ENCODE measurements at regions not wholly inside any gene's neighbourhood (a gene's known extent, or its start where the extent isn't known, plus 50 kb on each side); places are given as distances from the start of the nearest gene placed in this dataset.

- ChIA-PET POLR2A (no interaction called here), CTCF (no interaction called here)
- TF ChIP-seq BHLHE40 (IDR thresholded peaks at IDR 0.05; ENCODE audit: borderline replicate concordance) (no peak), FOXM1 (IDR thresholded peaks at IDR 0.05; ENCODE audit: borderline replicate concordance) (no peak), NFRKB (IDR thresholded peaks at IDR 0.05) (no peak), TARDBP (IDR thresholded peaks at IDR 0.05) (no peak), L3MBTL2 (conservative IDR thresholded peaks at IDR 0.05) (no peak), ELF4 (IDR thresholded peaks at IDR 0.05) (no peak), LEF1 (IDR thresholded peaks at IDR 0.05; ENCODE audit: borderline replicate concordance) (no peak), FOXA1 (IDR thresholded peaks at IDR 0.05) (no peak), HDGF (IDR thresholded peaks at IDR 0.05; ENCODE audit: borderline replicate concordance) (no peak), ZNF384 (IDR thresholded peaks at IDR 0.05) (no peak), CTBP1 (IDR thresholded peaks at IDR 0.05; ENCODE audit: borderline replicate concordance) (no peak), FOXK2 (IDR thresholded peaks at IDR 0.05) (no peak), SUZ12 (IDR thresholded peaks at IDR 0.05) (no peak), PKNOX1 (IDR thresholded peaks at IDR 0.05) (no peak), SP1 (IDR thresholded peaks at IDR 0.05) (no peak), ARNT (IDR thresholded peaks at IDR 0.05) (no peak)
- DNase-seq (ENCODE audit: extremely low spot score) = no peak
Measured at GRCh38 chr2:235240574-235240973, 253.3 kb upstream of the AGAP1 start.

GRCh38 chr2:235244255-235245220 lies 249.3 kb upstream of the AGAP1 start:
- no peak for DNase-seq (ENCODE audit: extremely low spot score)
- ChIA-PET CTCF (interaction anchor here (0.6 kb wide), 2 partner anchors 24 to 220 kb away, joined by 3 to 4 read pairs; no protein-coding TSS in a partner anchor), POLR2A (no interaction called here)
- no peak for TF ChIP-seq ELF4 (IDR thresholded peaks at IDR 0.05)

- TF ChIP-seq SUZ12 (IDR thresholded peaks at IDR 0.05) (no peak), HDGF (IDR thresholded peaks at IDR 0.05; ENCODE audit: borderline replicate concordance) (no peak), FOXM1 (IDR thresholded peaks at IDR 0.05; ENCODE audit: borderline replicate concordance) (no peak), FOXK2 (IDR thresholded peaks at IDR 0.05) (no peak), ELF4 (IDR thresholded peaks at IDR 0.05) (no peak), SP1 (IDR thresholded peaks at IDR 0.05) (no peak), ZNF384 (IDR thresholded peaks at IDR 0.05) (no peak), FOXA1 (IDR thresholded peaks at IDR 0.05) (no peak), L3MBTL2 (conservative IDR thresholded peaks at IDR 0.05) (no peak)
- ChIA-PET POLR2A (no interaction called here), CTCF (no interaction called here)
- no peak for DNase-seq (ENCODE audit: extremely low spot score)
Measured at GRCh38 chr2:235247001-235247400, 246.8 kb upstream of the AGAP1 start.

GRCh38 chr2:235255693-235256092 lies 238.2 kb upstream of the AGAP1 start:
- POLR2A ChIA-PET = no interaction called here
- no peak for TF ChIP-seq ARNT (IDR thresholded peaks at IDR 0.05)
- TF ChIP-seq NFRKB (IDR thresholded peaks at IDR 0.05) = no peak
- no peak for TF ChIP-seq LEF1 (IDR thresholded peaks at IDR 0.05; ENCODE audit: borderline replicate concordance)
- no peak for TF ChIP-seq FOXA1 (IDR thresholded peaks at IDR 0.05)
- TF ChIP-seq L3MBTL2 (conservative IDR thresholded peaks at IDR 0.05) = no peak
- TF ChIP-seq TARDBP (IDR thresholded peaks at IDR 0.05) = no peak
- TF ChIP-seq ELF4 (IDR thresholded peaks at IDR 0.05) = no peak
- TF ChIP-seq FOXM1 (IDR thresholded peaks at IDR 0.05; ENCODE audit: borderline replicate concordance) = no peak
- no peak for TF ChIP-seq PKNOX1 (IDR thresholded peaks at IDR 0.05)
- TF ChIP-seq SP1 (IDR thresholded peaks at IDR 0.05) = no peak
- TF ChIP-seq CTBP1 (IDR thresholded peaks at IDR 0.05; ENCODE audit: borderline replicate concordance) = no peak
- TF ChIP-seq SUZ12 (IDR thresholded peaks at IDR 0.05) = no peak
- TF ChIP-seq HDGF (IDR thresholded peaks at IDR 0.05; ENCODE audit: borderline replicate concordance) = no peak
- no peak for TF ChIP-seq ZNF384 (IDR thresholded peaks at IDR 0.05)
- TF ChIP-seq FOXK2 (IDR thresholded peaks at IDR 0.05) = no peak
- DNase-seq (ENCODE audit: extremely low spot score) = no peak
- CTCF ChIA-PET = no interaction called here

GRCh38 chr2:235257590-235257989 lies 236.3 kb upstream of the AGAP1 start:
- no peak for DNase-seq (ENCODE audit: extremely low spot score)
- ChIA-PET POLR2A (no interaction called here), CTCF (interaction anchor here (0.6 kb wide), 1 partner anchor 968 kb away, joined by 3 read pairs; no protein-coding TSS in a partner anchor)
- TF ChIP-seq SUZ12 (IDR thresholded peaks at IDR 0.05) = no peak
- TF ChIP-seq CTBP1 (IDR thresholded peaks at IDR 0.05; ENCODE audit: borderline replicate concordance) = no peak
- no peak for TF ChIP-seq ZNF384 (IDR thresholded peaks at IDR 0.05)
- no peak for TF ChIP-seq SP1 (IDR thresholded peaks at IDR 0.05)

GRCh38 chr2:235262750-235263149 lies 231.1 kb upstream of the AGAP1 start:
- ChIA-PET CTCF (no interaction called here), POLR2A (no interaction called here)
- TF ChIP-seq SP1 (IDR thresholded peaks at IDR 0.05) = no peak
- no peak for DNase-seq (ENCODE audit: extremely low spot score)

All from HEK293T (cell line).